Ectodermal cell (in vitro differentiated cells): ENCODE measurements at regions not wholly inside any gene's neighbourhood (a gene's known extent, or its start where the extent isn't known, plus 50 kb on each side); places are given as distances from the start of the nearest gene placed in this dataset.

Experiments used
- H3K27ac ChIP-seq: 2 replicates; pipeline ENCODE4 v1.7.0; 2013; ENCODE audit warnings: mild to moderate bottlenecking, low read depth, low read length; ENCODE audit not compliant: insufficient read depth, poor library complexity, severe bottlenecking
- H3K27me3 ChIP-seq: 2 replicates; pipeline ENCODE4 v1.7.0; 2013; ENCODE audit warnings: mild to moderate bottlenecking, low read length; ENCODE audit not compliant: insufficient read depth, control insufficient read depth, poor library complexity, severe bottlenecking
- H3K36me3 ChIP-seq: one replicate; pipeline ENCODE4 v1.7.0; 2013; ENCODE audit warnings: low read length; ENCODE audit not compliant: control insufficient read depth, insufficient read depth
- H3K4me1 ChIP-seq: one replicate; pipeline ENCODE4 v1.7.0; 2013; ENCODE audit warnings: low read length; ENCODE audit not compliant: control insufficient read depth, insufficient read depth
- H3K4me3 ChIP-seq: 2 replicates; pipeline ENCODE4 v1.7.0; 2013; ENCODE audit warnings: low read depth, low read length, control low read depth; ENCODE audit not compliant: insufficient read depth
- H3K9me3 ChIP-seq: 2 replicates; pipeline ENCODE4 v1.7.0; 2013; ENCODE audit warnings: mild to moderate bottlenecking, low read length, moderate library complexity; ENCODE audit not compliant: control insufficient read depth
- WGBS, 2 experiments: methylation state at CpG; one replicate each; pipeline ENCODE4 v1.1.7; 2013; ENCODE audit warnings: missing lambda C conversion rate in 2 of 2; 5-methylcytosine and 5-hydroxymethylcytosine counted together

GRCh38 chr16:63703612-63704011 is 1418.3 kb downstream of the CDH11 start:
- H3K27ac ChIP-seq, result no peak overlapping the region
- no peaks in the 10 kb centered on the region for H3K9me3 ChIP-seq
- no peaks in the 10 kb centered on the region for H3K27me3 ChIP-seq
- 93 to 98% methylated on average over 13 of the region's 13 CpGs for WGBS, 2 experiments
- no peaks in the 10 kb centered on the region for H3K4me1 ChIP-seq
- no peaks in the 10 kb centered on the region for H3K36me3 ChIP-seq
- no peak overlapping the region for H3K4me3 ChIP-seq

- 81 to 85% methylated on average over 11 of the region's 11 CpGs for WGBS, 2 experiments
- Histone ChIP-seq H3K9me3 (no peaks in the 10 kb centered on the region), H3K27me3 (no peaks in the 10 kb centered on the region)
These were observed 1418.8 kb downstream of the CDH11 start for GRCh38 chr16:63702981-63703590.

GRCh38 chr16:63697736-63698135 is 1424.1 kb downstream of the CDH11 start:
- 92 to 100% methylated on average over 1 of the region's 1 CpG for WGBS, 2 experiments
- no peak overlapping the region for H3K4me3 ChIP-seq
- H3K36me3 ChIP-seq, result no peaks in the 10 kb centered on the region
- no peaks in the 10 kb centered on the region for H3K27me3 ChIP-seq
- H3K4me1 ChIP-seq, result no peaks in the 10 kb centered on the region
- no peak overlapping the region for H3K27ac ChIP-seq
- H3K9me3 ChIP-seq, result no peaks in the 10 kb centered on the region

More at GRCh38 chr16:63702981-63703590, 1418.8 kb downstream of the CDH11 start:
- Histone ChIP-seq H3K36me3 (no peaks in the 10 kb centered on the region), H3K27ac (no peak overlapping the region), H3K4me1 (no peaks in the 10 kb centered on the region), H3K4me3 (no peak overlapping the region)

- Histone ChIP-seq H3K27me3 (no peaks in the 10 kb centered on the region), H3K4me1 (no peaks in the 10 kb centered on the region), H3K4me3 (no peak overlapping the region), H3K36me3 (no peaks in the 10 kb centered on the region), H3K9me3 (no peaks in the 10 kb centered on the region), H3K27ac (no peak overlapping the region)
- 88 to 91% methylated on average over 1 of the region's 1 CpG for WGBS, 2 experiments
These were observed 1426.5 kb downstream of the CDH11 start for GRCh38 chr16:63695347-63695746.

- Histone ChIP-seq H3K36me3 (no peaks in the 10 kb centered on the region), H3K27me3 (no peaks in the 10 kb centered on the region), H3K4me1 (no peaks in the 10 kb centered on the region), H3K27ac (no peak overlapping the region), H3K9me3 (no peaks in the 10 kb centered on the region), H3K4me3 (no peak overlapping the region)
- 83 to 92% methylated on average over 6 to 7 of the region's 7 CpGs for WGBS, 2 experiments
These were observed 1430.9 kb downstream of the CDH11 start for GRCh38 chr16:63690961-63691360.

- Histone ChIP-seq H3K27ac (no peak overlapping the region), H3K9me3 (no peaks in the 10 kb centered on the region), H3K4me3 (no peak overlapping the region), H3K4me1 (no peaks in the 10 kb centered on the region), H3K36me3 (no peaks in the 10 kb centered on the region), H3K27me3 (no peaks in the 10 kb centered on the region)
- 68 to 100% methylated on average over 4 to 7 of the region's 7 CpGs for WGBS, 2 experiments
These were observed 1431.6 kb downstream of the CDH11 start for GRCh38 chr16:63690267-63690666.

GRCh38 chr16:63689068-63689467 is 1432.8 kb downstream of the CDH11 start:
- Histone ChIP-seq H3K4me3 (no peak overlapping the region), H3K27ac (no peak overlapping the region), H3K36me3 (no peaks in the 10 kb centered on the region), H3K4me1 (no peaks in the 10 kb centered on the region), H3K27me3 (no peaks in the 10 kb centered on the region), H3K9me3 (no peaks in the 10 kb centered on the region)
- WGBS, 2 experiments, result 91 to 100% methylated on average over 1 of the region's 4 CpGs

GRCh38 chr16:63684149-63685101 is 1437.4 kb downstream of the CDH11 start:
- Histone ChIP-seq H3K27me3 (no peaks in the 10 kb centered on the region), H3K4me1 (no peaks in the 10 kb centered on the region), H3K4me3 (no peak overlapping the region), H3K27ac (no peak overlapping the region), H3K9me3 (no peaks in the 10 kb centered on the region), H3K36me3 (no peaks in the 10 kb centered on the region)
- 69 to 71% methylated on average over 8 of the region's 8 CpGs for WGBS, 2 experiments

- Histone ChIP-seq H3K4me3 (no peak overlapping the region), H3K27me3 (no peaks in the 10 kb centered on the region), H3K4me1 (no peaks in the 10 kb centered on the region), H3K36me3 (no peaks in the 10 kb centered on the region), H3K9me3 (no peaks in the 10 kb centered on the region), H3K27ac (no peak overlapping the region)
- 90 to 98% methylated on average over 3 of the region's 3 CpGs for WGBS, 2 experiments
These were observed 1439.0 kb downstream of the CDH11 start for GRCh38 chr16:63682844-63683243.

GRCh38 chr16:63672493-63672892 is 1449.4 kb downstream of the CDH11 start:
- H3K4me1 ChIP-seq, result no peaks in the 10 kb centered on the region
- no peak overlapping the region for H3K4me3 ChIP-seq
- H3K36me3 ChIP-seq, result no peaks in the 10 kb centered on the region
- no peaks in the 10 kb centered on the region for H3K27me3 ChIP-seq
- H3K27ac ChIP-seq, result no peak overlapping the region
- WGBS, 2 experiments, result 80 to 89% methylated on average over 1 to 2 of the region's 2 CpGs
- H3K9me3 ChIP-seq, result no peaks in the 10 kb centered on the region
